ENCODE measurements at regions not wholly inside any gene's neighbourhood (a gene's known extent, or its start where the extent isn't known, plus 50 kb on each side); places are given as distances from the start of the nearest gene placed in this dataset.

GRCh38 chr14:65191716-65192115 is 89.4 kb upstream of the MAX start (continued):
- no peak for TF ChIP-seq JUND (IDR thresholded peaks at IDR 0.05)

GRCh38 chr14:65192686-65193085 is 90.4 kb upstream of the MAX start:
- WGBS: 100% methylated on average over 1 of the region's 1 CpG
- H3K36me3 ChIP-seq (ENCODE audit: control insufficient read depth in 4 of 4, insufficient read depth in 3 of 4, low read depth in 1 of 4, low read length in 3 of 4): no peaks in the 10 kb centered on the region
- DNase-seq (ENCODE audit: low spot score): no peak
- TF ChIP-seq TAF1 (conservative IDR thresholded peaks at IDR 0.05) (no peak), RXRA (IDR thresholded peaks at IDR 0.05) (no peak), SP1 (IDR thresholded peaks at IDR 0.05) (no peak), CTCF (IDR thresholded peaks at IDR 0.05; ENCODE audit: low read depth, low read length, missing input control) (no peak), YY1 (IDR thresholded peaks at IDR 0.05) (no peak), ATF3 (IDR thresholded peaks at IDR 0.05) (no peak)
- H3K4me1 ChIP-seq (ENCODE audit: control insufficient read depth in 4 of 4, insufficient read depth in 4 of 4, low read length in 3 of 4): no peaks in the 10 kb centered on the region
- H3K9ac ChIP-seq (ENCODE audit: low read depth in 1 of 2, low read length in 2 of 2): no peak overlapping the region
- H3K4me3 ChIP-seq (ENCODE audit: low read depth in 1 of 3, low read length in 3 of 3): no peak overlapping the region
- H3K27me3 ChIP-seq (ENCODE audit: control insufficient read depth in 4 of 4, insufficient read depth in 4 of 4, low read length in 3 of 4): no peaks in the 10 kb centered on the region
- H3K9me3 ChIP-seq (ENCODE audit: control insufficient read depth in 4 of 4, low read length in 3 of 4): no peaks in the 10 kb centered on the region
- no peak overlapping the region for H3K27ac ChIP-seq (ENCODE audit: low read depth in 1 of 2, low read length in 2 of 2)

GRCh38 chr14:65193916-65194590 is 91.7 kb upstream of the MAX start:
- Histone ChIP-seq H3K36me3 (ENCODE audit: control insufficient read depth in 4 of 4, insufficient read depth in 3 of 4, low read depth in 1 of 4, low read length in 3 of 4) (no peaks in the 10 kb centered on the region), H3K9me3 (ENCODE audit: control insufficient read depth in 4 of 4, low read length in 3 of 4) (no peaks in the 10 kb centered on the region), H3K4me3 (ENCODE audit: low read depth in 1 of 3, low read length in 3 of 3) (no peak overlapping the region), H3K4me1 (ENCODE audit: control insufficient read depth in 4 of 4, insufficient read depth in 4 of 4, low read length in 3 of 4) (no peaks in the 10 kb centered on the region), H3K27me3 (ENCODE audit: control insufficient read depth in 4 of 4, insufficient read depth in 4 of 4, low read length in 3 of 4) (no peaks in the 10 kb centered on the region), H3K9ac (ENCODE audit: low read depth in 1 of 2, low read length in 2 of 2) (no peak overlapping the region), H3K27ac (ENCODE audit: low read depth in 1 of 2, low read length in 2 of 2) (no peak overlapping the region)
- DNase-seq (ENCODE audit: low spot score): no peak
- WGBS: 71% methylated on average over 3 of the region's 3 CpGs
- TF ChIP-seq CTCF (IDR thresholded peaks at IDR 0.05; ENCODE audit: low read depth, low read length, missing input control): no peak

- Histone ChIP-seq H3K4me1 (ENCODE audit: control insufficient read depth in 4 of 4, insufficient read depth in 4 of 4, low read length in 3 of 4) (no peaks in the 10 kb centered on the region), H3K4me3 (ENCODE audit: low read depth in 1 of 3, low read length in 3 of 3) (no peak overlapping the region), H3K27ac (ENCODE audit: low read depth in 1 of 2, low read length in 2 of 2) (no peak overlapping the region), H3K9ac (ENCODE audit: low read depth in 1 of 2, low read length in 2 of 2) (no peak overlapping the region), H3K27me3 (ENCODE audit: control insufficient read depth in 4 of 4, insufficient read depth in 4 of 4, low read length in 3 of 4) (no peaks in the 10 kb centered on the region), H3K9me3 (ENCODE audit: control insufficient read depth in 4 of 4, low read length in 3 of 4) (no peaks in the 10 kb centered on the region), H3K36me3 (ENCODE audit: control insufficient read depth in 4 of 4, insufficient read depth in 3 of 4, low read depth in 1 of 4, low read length in 3 of 4) (no peaks in the 10 kb centered on the region)
- 83% methylated on average over 9 of the region's 9 CpGs for WGBS
- TF ChIP-seq HNF4G (IDR thresholded peaks at IDR 0.05): no peak
- TF ChIP-seq SP1 (IDR thresholded peaks at IDR 0.05): no peak
- TF ChIP-seq TAF1 (conservative IDR thresholded peaks at IDR 0.05): no peak
- no peak for TF ChIP-seq REST (IDR thresholded peaks at IDR 0.05)
- no peak for TF ChIP-seq GABPA (IDR thresholded peaks at IDR 0.05 in 1 of 2, conservative IDR thresholded peaks at IDR 0.05 in 1 of 2)
- no peak for TF ChIP-seq RAD21 (IDR thresholded peaks at IDR 0.05)
- no peak for DNase-seq (ENCODE audit: low spot score)
Observed at GRCh38 chr14:65195042-65195719, 92.9 kb upstream of the MAX start.
